NOMO-1 treated with dmso at 0.1 percent for 144 hours (cell line): ENCODE measurements at regions not wholly inside any gene's neighbourhood (a gene's known extent, or its start where the extent isn't known, plus 50 kb on each side); places are given as distances from the start of the nearest gene placed in this dataset.
A peak's percentile ranks its signal among the peaks of the same experiment; 100 is the strongest.
"Not testable (repeated sequence)": the region's sequence is repeated elsewhere in the genome, so short reads cannot be mapped to it uniquely, and the experiment has no call there.

Experiments
- DNase-seq: peaks from one replicate; lab custom pipeline; 2025; ENCODE audit not compliant: unreplicated experiment; lab: John Stamatoyannopoulos, UW

DNA sequence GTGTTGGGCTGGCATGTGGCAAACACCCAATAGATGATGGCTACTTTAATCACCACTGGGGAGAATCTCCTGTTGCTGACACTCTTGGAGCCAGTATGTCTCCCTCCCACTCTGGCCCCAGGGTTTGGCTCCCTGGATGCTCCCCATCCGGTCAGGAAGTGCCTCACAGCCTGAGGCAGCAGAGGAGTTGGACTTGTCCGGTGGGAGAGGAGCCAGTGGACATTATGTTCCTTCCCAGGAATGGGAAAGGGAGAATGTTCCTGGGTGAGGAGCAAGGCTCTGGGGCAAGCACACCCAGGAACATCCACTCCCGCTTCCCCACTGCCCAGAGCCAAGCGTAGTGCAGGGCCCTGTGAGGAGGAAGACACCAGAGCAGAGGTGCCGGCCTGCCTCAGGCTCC lies 84.6 kb upstream of the NAV2 start:
- DNase-seq, result no peak

DNA sequence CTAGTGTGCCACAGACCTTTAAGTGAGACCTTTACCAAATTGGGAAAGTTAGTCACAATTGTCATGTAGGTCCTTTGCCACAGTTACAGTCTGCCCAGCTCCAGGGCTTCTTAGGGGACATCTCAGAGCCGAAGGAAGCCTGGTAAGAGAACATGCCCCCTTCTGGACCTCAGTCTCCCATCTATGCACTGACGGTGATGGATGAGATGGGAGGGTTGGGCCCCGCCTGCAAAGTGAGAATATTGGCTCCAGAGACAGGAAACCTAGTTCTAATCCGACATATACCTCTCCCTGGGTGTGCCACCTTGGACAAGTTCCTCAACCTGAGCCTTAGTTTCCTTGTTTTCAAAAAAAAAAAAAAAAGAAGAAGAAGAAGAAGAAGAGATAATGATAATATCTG lies 85.1 kb upstream of the NAV2 start:
- no peak for DNase-seq

DNA sequence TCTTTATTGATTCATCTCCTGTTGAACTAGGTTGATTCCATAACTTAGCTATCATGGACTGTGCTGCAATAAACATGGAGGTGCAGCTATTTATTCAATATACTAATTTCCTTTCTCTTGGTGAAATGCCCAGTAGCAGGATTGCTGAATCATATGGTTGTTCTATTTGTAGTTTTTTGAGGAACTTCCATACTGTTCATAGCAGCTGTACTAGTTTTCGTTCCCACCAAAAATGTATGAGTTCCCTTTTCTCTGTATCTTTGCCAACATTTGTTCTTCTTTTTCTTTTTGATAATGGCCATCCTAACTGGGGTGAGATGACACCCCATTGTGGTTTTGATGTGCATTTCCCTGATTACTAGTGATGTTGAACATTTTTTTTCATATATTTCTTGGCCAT lies 87.2 kb upstream of the NAV2 start:
- DNase-seq, result peak; percentile 56

DNA sequence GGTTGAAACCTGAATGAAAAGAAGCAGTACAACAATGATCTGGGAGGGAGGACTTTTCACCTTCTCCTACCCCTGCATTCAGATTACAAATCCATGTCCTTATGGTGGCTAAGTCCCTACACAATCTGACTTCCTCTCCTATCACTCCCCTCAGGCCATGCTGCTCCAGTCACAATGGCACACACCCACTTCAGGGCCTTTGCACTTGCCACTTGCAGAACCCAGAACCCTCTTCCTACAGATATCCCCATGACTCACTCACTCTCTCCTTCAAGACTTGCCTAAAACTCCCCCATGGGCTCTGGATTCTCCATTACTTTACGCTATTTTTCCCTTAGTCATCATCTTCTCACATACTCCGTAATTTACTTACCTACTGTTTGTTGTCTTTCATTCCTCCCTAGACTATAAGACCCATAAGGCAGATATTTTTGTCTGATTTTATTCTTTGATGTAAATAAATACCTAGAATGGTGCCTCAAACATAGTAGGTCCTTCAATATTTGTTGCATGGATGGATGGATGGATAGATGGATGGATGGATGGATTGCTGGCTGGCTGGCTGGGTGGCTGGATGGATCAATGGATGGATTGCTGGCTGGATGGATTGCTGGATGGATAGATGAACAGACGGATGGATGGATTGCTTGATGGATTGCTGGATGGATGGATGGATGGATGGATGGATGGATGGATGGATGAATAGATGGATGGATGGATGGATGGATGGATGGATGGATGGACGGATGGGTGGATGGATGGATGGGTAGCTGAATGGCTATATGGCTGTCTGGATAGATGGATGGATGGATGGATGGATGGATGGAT lies 94.7 kb upstream of the NAV2 start:
- DNase-seq, result no peak

DNA sequence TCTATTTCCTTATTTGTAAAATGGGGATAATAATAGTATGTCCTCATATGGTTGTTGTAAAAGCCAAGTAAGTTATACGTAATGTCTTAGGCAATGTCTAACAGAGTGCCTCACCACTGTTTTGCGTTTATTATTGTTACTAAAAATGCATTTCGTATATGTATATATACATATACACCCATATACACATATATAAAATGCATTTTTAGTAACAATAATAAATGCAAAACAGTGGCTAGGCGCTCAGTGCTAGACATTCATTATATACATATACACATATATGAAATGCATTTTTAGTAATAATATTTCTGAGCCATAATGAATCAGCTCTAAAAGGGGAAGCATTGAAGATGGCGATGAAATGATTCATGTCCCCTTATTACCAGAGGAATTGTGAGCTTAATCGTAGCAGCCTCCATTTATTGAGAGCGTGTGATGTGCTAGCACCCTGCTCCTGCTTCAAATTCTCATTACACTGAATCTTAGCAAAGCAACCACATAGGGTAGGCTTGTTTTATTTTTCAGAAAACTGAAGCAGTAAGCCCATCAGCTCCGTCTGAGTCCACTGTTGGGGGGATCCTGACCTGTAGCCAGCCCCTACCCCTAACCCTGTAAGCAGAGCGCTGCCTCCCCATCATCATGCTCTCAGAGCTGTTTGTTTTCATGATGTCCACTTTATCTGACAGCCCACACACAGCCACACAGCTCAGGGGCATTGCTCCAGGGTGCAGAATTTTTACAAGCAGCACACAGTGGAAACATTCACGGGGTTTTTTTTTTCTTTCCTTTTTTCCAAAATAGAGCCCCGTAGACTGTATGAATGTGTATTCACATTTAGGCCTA lies 97.1 kb upstream of the NAV2 start:
- no peak for DNase-seq

DNA sequence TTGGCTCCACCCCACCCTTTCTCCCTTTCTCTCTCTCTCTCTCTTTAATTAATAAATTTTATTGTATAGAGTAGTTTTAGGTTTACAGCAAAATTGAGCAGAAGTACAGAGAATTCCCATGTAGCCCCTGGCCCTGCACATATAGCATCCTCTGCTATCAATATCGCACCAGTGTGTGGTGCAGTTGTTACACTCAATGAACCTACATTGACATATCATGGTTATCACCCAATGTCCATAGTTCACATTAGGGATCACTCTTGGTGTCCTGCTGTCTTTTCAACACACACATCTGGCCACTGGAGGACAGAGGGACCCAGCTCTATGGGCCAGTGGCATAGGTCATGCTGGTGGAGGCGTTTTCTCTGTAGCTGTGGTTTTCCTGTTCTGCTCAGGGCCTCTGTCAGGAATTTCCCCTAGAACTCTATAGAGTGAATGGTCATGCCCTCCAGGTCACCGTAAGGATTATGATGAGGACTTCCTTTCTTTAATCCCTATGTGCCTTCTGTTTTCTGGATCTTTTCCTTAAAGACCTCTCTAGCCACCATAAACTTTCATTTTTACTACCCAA lies 98.2 kb upstream of the NAV2 start:
- DNase-seq, result no peak

DNA sequence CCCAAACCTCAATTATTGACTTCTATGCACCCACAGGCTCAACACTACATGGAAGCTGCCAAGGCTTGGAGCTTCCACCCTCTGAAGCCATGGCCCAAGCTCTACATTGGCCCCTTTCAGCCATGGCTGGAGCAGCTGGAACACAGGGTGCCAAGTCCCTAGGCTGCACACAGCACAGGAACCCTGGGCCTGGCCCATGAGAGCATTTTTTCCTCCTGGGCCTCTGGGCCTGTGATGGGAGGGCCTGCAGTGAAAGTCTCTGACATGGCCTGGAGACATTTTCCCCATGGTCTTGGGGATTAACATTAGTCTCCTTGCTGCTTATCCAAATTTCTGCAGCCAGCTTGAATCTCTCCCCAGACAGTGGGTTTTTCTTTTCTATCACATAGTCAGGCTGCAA lies 100.6 kb upstream of the NAV2 start:
- not testable (repeated sequence) for DNase-seq

DNA sequence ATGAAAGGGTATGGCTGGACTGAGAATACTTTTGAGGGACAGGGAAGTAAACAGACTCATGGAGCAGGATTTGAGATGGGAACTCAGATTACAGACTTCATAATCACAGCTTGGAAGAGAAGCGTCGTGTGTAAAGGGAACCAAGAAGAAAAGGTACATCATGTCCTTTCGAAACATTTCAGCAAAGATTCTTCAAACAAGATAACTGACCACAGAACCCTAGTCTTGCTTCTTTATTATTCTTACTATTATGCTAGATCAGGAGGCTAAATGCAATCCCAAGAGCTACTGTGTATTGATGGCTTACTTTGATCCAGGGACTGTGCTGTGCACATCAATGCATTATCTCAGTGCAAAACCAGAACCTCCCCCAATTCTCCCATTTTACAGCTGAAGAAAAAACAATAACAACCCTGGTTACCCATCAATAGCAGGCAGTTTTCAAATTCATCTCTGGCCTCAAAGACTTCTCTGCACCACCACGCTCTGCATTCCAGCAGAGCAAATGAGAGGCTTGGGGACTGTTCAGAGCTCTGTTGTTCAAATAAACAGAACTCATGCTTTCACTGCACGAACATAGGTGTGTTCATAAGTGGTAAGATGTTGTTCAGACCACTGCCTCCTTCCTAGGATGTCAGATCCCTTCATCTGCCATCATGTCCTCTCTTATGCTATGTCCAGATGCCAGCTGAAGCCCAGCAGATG lies 104.8 kb upstream of the NAV2 start:
- DNase-seq, result no peak

DNA sequence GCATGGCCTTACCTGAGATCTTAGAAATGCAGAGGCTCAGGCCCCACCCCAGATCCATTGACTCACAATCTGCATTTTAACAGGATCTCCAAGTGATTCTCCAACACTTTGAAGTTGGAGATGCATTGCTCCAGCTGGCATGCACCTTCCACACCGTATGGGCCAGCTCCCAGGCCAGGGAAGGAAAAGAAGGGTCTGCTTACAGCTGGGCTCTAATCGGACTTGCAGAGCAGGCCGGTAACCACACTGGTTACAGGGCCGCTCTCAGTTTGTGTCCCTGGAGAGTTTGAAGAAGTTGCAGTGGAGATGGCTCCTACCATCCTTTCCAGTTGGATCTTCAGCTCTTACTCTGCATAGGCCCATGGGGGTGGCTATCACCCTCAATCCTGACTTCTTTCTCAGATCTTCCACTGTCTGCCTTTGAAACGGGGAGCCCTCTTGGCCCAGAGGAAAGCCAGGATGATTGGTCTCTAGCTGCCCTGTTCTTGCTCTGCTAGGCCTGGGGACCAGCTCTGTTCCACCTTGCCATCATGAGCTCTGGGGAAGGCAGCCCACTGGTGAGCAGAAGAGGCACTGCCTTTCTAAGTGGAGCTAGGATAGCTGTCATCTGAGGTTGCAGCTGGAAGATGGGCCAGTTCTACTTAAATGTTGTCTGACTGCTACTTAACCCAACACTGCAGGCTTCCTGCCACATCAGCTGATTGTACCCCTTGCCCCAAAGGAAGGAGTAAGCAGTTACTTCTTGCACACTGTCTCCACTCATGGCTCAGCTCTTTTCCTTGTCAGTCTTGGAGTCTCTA lies 105.6 kb upstream of the NAV2 start:
- no peak for DNase-seq

DNA sequence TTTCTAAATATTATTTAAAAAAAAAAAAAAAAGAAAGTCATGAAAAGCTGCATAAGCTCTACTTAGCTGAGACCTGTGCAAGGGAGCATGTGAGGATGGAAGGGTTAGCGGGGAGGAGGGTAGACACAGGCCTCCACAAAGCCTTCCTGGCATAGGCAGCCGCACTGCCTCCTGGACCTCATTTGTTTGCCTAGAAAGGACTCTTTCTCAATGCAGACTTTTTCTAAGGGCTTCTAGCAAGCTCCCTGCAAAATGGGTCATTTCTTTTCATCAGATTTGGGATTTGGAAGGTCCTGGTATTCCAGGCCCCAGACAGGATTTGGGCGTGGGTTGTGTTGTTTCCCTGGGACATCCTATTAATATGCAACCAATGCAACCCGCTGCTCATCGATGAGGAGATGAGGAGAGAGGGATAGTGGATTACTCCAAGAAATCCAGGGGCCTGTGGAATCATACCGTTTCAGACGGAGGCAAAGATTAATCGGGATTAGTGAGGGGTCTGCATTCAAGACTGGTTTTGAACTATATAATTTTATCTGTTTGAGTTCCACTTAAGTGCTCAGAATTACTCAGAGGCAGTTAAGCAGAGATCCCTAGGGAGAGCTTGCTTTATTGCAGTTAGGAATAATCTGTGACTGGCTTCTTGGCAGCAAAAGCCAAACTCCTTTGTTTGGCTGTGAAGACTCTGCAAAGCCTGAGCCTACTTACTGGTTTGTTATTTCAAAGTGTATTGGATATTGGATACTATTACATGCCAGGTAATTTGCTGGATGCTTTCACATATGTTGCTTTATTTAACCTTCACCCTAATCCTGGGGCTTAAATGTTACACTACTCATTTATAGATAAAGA lies 106.9 kb upstream of the NAV2 start:
- DNase-seq, result no peak

DNA sequence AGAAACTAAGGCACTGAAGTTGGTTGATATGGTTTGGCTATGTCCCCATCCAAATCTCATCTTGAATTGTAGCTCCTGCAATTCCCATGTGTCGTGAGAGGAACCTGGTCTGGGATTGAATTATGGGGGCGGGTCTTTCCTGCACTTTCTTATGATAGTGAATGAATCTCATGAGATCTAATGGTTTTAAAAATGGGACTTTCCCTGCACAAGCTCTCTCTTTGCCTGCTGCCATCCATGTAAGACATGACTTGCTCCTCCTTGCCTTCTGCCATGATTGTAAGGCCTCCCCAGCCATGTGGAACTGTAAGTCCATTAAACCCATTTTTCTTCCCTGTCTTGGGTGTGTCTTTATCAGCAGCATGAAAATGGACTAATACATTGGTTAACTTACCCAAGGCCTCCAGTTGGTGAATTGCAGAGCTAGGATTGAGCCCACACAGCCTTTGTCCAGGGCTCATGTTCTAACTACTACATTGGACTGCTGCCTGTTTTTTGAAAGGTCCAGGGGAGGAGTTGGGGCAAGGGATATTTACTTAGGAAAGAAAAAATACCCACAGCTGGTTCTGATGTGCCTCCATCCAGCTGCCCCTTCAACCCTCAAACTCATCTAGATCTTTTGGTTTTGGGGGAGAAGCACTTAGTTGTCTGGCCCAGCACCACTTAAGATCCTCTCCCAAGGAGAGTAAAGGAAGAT lies 107.8 kb upstream of the NAV2 start:
- DNase-seq, result no peak

DNA sequence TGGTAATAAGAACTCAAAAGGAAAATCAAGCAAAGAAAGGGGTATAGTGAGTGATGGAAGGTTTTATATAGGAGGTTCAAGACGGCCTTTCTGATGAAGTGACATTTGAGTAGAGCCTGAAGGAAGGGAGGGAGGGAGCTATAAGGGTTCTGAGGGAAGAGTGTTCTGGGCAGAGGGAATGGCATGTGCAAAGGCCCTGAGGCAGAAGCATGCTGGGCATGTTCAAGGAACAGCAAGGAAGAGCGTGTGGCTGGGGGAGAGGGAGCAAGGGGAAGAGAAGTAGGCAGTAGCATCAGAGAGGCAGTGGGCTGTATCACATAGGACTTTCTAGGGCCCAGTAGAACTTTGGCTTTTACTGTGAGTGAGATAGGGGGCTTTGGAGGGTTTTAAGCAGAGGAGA lies 108.9 kb upstream of the NAV2 start:
- DNase-seq, result no peak

DNA sequence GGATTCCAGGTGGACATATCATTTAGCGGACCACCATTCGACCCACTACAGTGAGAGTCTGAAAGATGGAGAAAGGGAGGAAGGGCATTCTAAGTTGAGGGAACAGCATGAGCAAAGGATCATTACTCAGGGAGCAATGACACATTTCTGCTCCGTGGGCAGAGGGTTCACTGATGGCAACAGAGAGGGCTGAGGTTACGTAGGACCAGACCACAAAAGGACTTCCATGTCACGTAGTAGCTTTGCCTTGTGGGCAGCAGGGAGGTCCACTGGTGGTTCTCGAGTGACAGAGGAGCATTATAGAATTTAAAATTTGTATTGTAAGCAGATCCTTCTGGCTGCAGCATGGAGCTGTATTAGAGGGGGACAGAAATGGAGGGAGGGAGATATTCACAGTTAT lies 109.7 kb upstream of the NAV2 start:
- DNase-seq, result no peak

DNA sequence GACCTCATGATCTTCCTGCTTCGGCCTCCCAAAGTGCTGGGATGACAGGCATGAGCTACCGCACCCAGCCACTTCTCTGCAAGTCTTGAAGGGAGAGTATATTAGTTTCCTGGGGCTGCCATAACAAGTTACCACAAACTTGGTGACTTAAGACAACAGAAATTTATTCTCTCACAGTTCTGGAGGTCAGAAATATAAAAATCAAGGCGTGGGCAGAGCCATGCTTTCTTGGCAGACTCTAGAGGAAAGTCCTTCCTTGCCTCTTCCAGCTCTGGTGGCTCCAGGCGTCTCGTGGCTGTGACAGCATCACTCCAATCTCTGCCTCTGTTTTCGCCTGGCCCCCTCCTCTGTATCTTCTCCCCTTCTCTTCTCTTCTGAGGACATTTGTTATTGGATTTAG lies 110.2 kb upstream of the NAV2 start:
- DNase-seq, result no peak

DNA sequence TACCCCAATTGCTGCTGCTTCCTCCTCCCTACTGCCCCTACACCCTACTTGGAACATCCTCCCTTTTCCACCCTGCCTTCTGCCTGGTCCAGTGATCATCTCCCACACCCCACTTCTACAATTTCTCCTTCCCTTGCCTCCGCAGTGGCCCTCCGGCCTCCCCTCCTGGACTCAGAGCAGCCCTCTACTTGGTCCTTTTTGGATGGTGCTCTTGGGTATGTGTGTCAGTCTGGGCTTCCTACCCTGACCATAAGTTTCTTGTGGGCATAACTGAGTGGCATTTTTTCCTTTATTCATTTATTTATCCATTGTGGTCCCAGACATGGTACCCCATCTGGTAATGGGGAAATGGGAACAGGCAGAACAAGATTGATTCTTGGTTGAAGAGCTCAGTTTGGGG lies 111.4 kb upstream of the NAV2 start:
- DNase-seq, result no peak

DNA sequence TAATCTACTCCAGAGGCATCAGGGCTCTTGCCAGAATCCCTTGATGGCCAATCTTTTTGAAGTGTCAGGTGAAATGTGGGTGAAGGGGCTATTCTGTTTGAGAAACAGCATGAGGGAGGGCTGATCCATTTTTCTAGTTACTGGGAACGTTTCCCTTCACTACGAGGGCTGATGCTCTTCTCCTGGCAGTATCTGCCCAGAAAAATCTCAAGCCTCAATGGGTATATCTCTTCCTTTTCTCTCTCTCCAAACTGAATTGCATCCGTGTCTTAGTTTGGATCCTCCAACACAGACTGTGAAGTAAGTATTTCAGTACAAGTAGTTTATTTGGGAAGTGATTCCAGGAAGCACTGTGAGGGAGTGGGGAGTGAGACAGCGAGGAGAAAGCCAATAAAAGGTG lies 113.0 kb upstream of the NAV2 start:
- no peak for DNase-seq

DNA sequence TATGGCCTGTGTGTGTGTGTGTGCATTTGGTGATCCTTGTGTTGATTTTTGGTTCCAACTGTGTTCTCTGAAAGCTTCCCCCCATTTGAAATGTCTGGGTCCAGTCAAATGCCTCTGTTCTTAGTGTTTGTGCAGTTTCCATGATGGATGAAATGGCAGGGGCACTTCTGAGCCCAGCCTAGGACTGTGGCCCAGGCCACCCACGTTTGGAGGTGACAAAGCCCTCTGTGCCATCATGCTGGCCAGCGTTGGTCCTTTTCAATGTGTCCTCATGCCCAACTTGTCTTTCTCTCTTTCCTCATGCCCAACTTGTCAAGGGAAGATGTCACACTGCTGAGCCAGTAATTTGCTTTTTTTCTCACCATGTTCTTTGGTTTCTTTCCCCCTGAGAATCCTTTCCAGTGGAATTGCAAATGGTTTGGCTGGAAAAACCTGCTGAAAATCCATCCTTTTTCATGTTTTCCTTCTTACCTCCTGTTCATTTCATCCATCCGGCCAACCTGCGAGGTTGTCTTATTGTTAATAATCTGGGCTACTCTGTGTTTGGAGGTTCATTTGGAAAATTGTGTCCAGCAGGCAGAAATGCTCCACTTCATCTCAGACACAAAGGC lies 113.7 kb upstream of the NAV2 start:
- no peak for DNase-seq

DNA sequence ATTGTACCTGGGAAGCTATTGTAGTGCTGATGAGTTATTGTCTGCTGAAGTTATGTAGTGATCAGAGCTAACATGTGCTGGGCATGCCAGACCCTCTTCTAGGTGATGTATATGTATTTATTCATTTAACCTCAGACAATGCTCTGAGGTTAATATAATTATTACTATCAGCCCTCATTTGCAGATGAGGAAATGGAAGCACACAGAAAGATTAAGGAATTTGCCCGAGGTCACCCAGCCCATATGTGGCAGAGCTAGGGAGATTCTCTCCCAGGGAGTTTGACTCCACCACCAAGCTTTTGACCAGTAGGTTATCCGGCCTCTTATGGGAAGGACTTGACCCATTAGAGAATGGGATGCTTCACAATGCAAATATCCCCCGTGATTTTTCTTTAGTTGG lies 114.2 kb upstream of the NAV2 start:
- DNase-seq, result no peak

DNA sequence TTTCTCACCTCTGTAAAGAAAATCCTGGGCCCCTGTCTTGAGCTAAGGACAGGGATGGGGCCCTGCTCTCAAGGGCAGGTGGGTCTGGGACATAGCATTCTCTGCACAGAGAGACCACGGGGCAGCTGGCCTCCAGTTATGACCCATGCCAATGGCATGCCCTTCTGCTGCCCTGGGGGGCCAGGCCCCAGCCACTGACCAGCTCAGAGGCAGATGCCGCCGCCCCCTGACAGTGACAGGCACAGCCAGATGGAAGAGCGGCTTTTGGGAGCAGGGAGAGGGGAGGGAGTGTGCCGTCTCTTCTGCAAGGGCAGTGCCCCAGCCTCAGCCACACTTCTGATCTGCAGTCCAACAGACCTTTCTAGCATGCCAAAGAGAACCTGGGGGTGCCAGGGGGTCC lies 114.8 kb upstream of the NAV2 start:
- no peak for DNase-seq
